Thyroid gland (tissue), 4 donors: ENCODE measurements at regions not wholly inside any gene's neighbourhood (a gene's known extent, or its start where the extent isn't known, plus 50 kb on each side); places are given as distances from the start of the nearest gene placed in this dataset.

ENCODE experiments used
- DNase-seq, 2 donors: peaks; one replicate each; pipeline ENCODE4 v3.0.0-alpha.2; 2019
- H3K27ac ChIP-seq, 3 donors: fragments of 200-600 bp; sonication (generic); 1 replicate in 2 of 3; 2 replicates in 1 of 3; pipeline ENCODE4 v1.5.1; 2016 to 2019; ENCODE audit warnings: mild to moderate bottlenecking in 1 of 3, moderate library complexity in 1 of 3
- H3K27me3 ChIP-seq: fragments of 200-600 bp; sonication (generic); one replicate; pipeline ENCODE4 v1.5.1; 2019
- H3K36me3 ChIP-seq, 2 donors: fragments of 200-600 bp; sonication (generic); one replicate each; pipeline ENCODE4 v1.5.1; 2016 to 2019
- H3K4me1 ChIP-seq, 2 donors: fragments of 200-600 bp; sonication (generic); one replicate each; pipeline ENCODE4 v1.5.1; 2017 to 2019
- H3K4me3 ChIP-seq, 3 donors: fragments of 200-600 bp; sonication (generic); replicated peaks in 1 of 3; 1 replicate in 2 of 3; 2 replicates in 1 of 3; pipeline ENCODE4 v1.5.1; 2016; ENCODE audit warnings: mild to moderate bottlenecking in 1 of 3
- H3K9me3 ChIP-seq: fragments of 200-600 bp; sonication (generic); one replicate; pipeline ENCODE4 v1.5.1; 2017
- CTCF ChIP-seq, 6 experiments: fragments of 200-600 bp in 3 of 6; fragments of 450-650 bp in 3 of 6; sonication (generic) in 3 of 6; IDR thresholded peaks; one replicate each; pipeline ENCODE4 v1.5.1; 2016 to 2019; ENCODE audit warnings: antibody characterized with exemption in 6 of 6, mild to moderate bottlenecking in 2 of 6, inconsistent platforms in 1 of 6, moderate library complexity in 1 of 6
- POLR2A ChIP-seq, 2 donors: fragments of 450-650 bp; IDR thresholded peaks; one replicate each; pipeline ENCODE4 v1.6.1; 2017; ENCODE audit warnings: antibody characterized with exemption in 2 of 2, mild to moderate bottlenecking in 2 of 2, moderate library complexity in 1 of 2
- WGBS, 2 donors: methylation state at CpG; one replicate each; pipeline ENCODE4 v1.1.5; 2017; 5-methylcytosine and 5-hydroxymethylcytosine counted together
- intact Hi-C: fragments of 100-400 bp; cut with DNase I; formaldehyde crosslinking; loops from one replicate; pipeline ENCODE4 v1.15.1; 2023

DNA sequence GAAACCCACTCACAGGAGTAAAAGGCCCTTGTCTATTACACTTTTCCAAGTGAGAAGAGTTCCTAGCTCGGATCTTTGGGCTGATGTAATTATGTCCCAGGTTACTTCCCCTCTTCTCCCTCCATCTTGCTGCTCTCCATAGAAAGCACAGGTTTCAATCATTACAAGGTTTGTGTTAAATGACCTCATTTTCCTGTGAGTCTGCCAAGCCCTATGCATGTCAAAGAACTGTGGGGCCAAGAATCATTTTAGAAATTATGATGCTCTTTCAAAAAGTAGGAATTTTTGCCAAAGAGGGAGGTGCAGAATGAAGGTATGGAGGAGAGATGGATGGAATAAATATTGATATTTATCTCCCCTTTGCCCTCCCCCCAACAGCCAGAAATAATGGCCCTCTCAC is 129.3 kb upstream of the TPM1 start:
- WGBS, 2 donors, result 61 to 75% methylated on average over 1 of the region's 1 CpG
- intact Hi-C loops, result no loop called here
- Histone ChIP-seq H3K9me3 (no peaks in the 10 kb centered on the region), H3K27ac (no peak overlapping the region), H3K4me3 (no peak overlapping the region), H3K27me3 (no peaks in the 10 kb centered on the region), H3K4me1 (no peaks in the 10 kb centered on the region), H3K36me3 (no peaks in the 10 kb centered on the region)
- DNase-seq, result no peak
- TF ChIP-seq POLR2A (IDR thresholded peaks at IDR 0.05), result no peak
- TF ChIP-seq CTCF (IDR thresholded peaks at IDR 0.05), result no peak

DNA sequence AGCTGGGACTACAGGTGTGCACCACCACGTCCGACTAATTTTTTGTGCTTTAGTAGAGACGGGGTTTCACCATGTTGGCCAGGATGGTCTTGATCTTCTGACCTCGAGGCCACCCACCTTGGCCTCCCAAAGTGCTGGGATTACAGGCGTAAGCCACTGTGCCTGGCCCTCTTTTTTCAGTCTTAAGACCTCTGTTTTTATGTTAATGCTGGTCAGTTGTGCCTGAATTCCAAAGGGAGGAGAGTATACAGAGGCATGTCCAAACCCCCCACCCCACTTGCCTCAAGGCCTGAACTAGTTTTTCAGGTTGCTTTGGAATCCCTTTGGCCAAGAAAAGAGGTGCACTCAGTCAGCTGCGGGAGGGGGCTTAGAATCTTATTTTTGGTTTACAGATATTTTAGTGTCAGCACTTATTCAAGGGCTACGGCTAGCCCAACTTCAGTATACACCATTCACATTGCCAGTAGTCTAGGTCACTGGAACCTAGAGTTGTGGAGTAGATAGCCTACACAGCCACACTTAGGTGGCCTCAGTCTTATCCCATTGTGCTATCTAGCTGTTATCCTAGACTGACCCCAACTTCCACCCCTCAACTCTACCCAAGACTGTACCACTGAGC is 128.0 kb upstream of the TPM1 start:
- Histone ChIP-seq H3K27me3 (no peaks in the 10 kb centered on the region), H3K9me3 (no peaks in the 10 kb centered on the region), H3K36me3 (no peaks in the 10 kb centered on the region), H3K4me1 (no peaks in the 10 kb centered on the region), H3K4me3 (no peak overlapping the region), H3K27ac (no peak overlapping the region)
- TF ChIP-seq POLR2A (IDR thresholded peaks at IDR 0.05) (no peak), CTCF (IDR thresholded peaks at IDR 0.05) (no peak)
- no peak for DNase-seq
- intact Hi-C loops, result no loop called here
- WGBS, 2 donors, result 90 to 91% methylated on average over 7 of the region's 7 CpGs

- no peaks in the 10 kb centered on the region for H3K36me3 ChIP-seq
- no peaks in the 10 kb centered on the region for H3K27me3 ChIP-seq
- WGBS, 2 donors, result 71 to 73% methylated on average over 3 of the region's 3 CpGs
- intact Hi-C loops, result no loop called here
- H3K9me3 ChIP-seq, result no peaks in the 10 kb centered on the region
- H3K27ac ChIP-seq, result peak overlapping the region in 1 of 3 donors; percentile 27
- DNase-seq, result peak in 1 of 2 donors; percentile 14
- no peaks in the 10 kb centered on the region for H3K4me1 ChIP-seq
- no peak overlapping the region for H3K4me3 ChIP-seq
- TF ChIP-seq POLR2A (IDR thresholded peaks at IDR 0.05) (no peak), CTCF (IDR thresholded peaks at IDR 0.05) (no peak)
Measured at GRCh38 chr15:62920682-62921502, 121.7 kb upstream of the TPM1 start.

DNA sequence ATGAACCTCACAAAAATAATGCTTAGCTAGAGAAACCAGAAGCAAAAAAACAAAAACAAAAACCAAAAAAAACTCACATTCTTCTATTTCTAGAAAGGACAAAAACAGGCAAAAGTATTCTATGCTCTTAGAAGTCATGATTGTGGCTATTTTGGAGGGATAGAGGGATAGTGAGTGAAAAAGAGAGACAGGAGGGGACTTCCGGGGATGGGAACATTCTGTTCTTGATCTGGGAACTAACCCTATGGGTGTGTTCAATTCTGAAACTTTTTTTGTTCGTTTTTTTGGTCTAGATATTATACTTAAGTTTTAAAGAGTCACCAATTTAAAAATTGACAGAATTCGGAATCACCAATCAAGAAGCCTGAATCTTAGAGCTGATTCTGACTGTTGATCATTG is 120.0 kb upstream of the TPM1 start:
- no peaks in the 10 kb centered on the region for H3K9me3 ChIP-seq
- 70 to 80% methylated on average over 3 of the region's 3 CpGs for WGBS, 2 donors
- H3K36me3 ChIP-seq, result no peaks in the 10 kb centered on the region
- H3K4me3 ChIP-seq, result no peak overlapping the region
- no peak for TF ChIP-seq POLR2A (IDR thresholded peaks at IDR 0.05)
- TF ChIP-seq CTCF (IDR thresholded peaks at IDR 0.05), result no peak
- H3K27me3 ChIP-seq, result no peaks in the 10 kb centered on the region
- no peaks in the 10 kb centered on the region for H3K4me1 ChIP-seq
- DNase-seq, result no peak
- no peak overlapping the region for H3K27ac ChIP-seq
- intact Hi-C loops, result no loop called here

- WGBS, 2 donors, result 91 to 93% methylated on average over 8 of the region's 8 CpGs
- Histone ChIP-seq H3K4me3 (no peak overlapping the region), H3K4me1 (no peaks in the 10 kb centered on the region), H3K27me3 (no peaks in the 10 kb centered on the region), H3K36me3 (no peaks in the 10 kb centered on the region), H3K9me3 (no peaks in the 10 kb centered on the region), H3K27ac (no peak overlapping the region)
- intact Hi-C loops, result no loop called here
- TF ChIP-seq POLR2A (IDR thresholded peaks at IDR 0.05) (no peak), CTCF (IDR thresholded peaks at IDR 0.05) (no peak)
- DNase-seq, result no peak
Measured at GRCh38 chr15:62925875-62926274, 116.7 kb upstream of the TPM1 start.
